ENCODE measurements at regions not wholly inside any gene's neighbourhood (a gene's known extent, or its start where the extent isn't known, plus 50 kb on each side); places are given as distances from the start of the nearest gene placed in this dataset.

GRCh38 chr3:150256318-150256717 is 151.8 kb upstream of the TSC22D2 start:
- no peak overlapping the region for H3K4me3 ChIP-seq
- H3K36me3 ChIP-seq: no peaks in the 10 kb centered on the region
- no peak overlapping the region for H3K27ac ChIP-seq
- TF ChIP-seq POLR2A (IDR thresholded peaks at IDR 0.05) (no peak), POLR2AphosphoS5 (IDR thresholded peaks at IDR 0.05) (no peak), CTCF (IDR thresholded peaks at IDR 0.05) (no peak)
- no peaks in the 10 kb centered on the region for H3K9me3 ChIP-seq
- DNase-seq (ENCODE audit: low spot score in 2 of 2): no peak
- H3K4me1 ChIP-seq: no peaks in the 10 kb centered on the region
- intact Hi-C loops (cut with DNase I; ENCODE audit: low total_unique reads): no loop called here
- H3K27me3 ChIP-seq: no peaks in the 10 kb centered on the region

GRCh38 chr3:150255826-150256225 is 152.3 kb upstream of the TSC22D2 start:
- Histone ChIP-seq H3K27me3 (no peaks in the 10 kb centered on the region), H3K27ac (no peak overlapping the region), H3K9me3 (no peaks in the 10 kb centered on the region), H3K4me1 (no peaks in the 10 kb centered on the region), H3K36me3 (no peaks in the 10 kb centered on the region), H3K4me3 (no peak overlapping the region)
- intact Hi-C loops (cut with DNase I; ENCODE audit: low total_unique reads): no loop called here
- no peak for DNase-seq (ENCODE audit: low spot score in 2 of 2)
- TF ChIP-seq POLR2A (IDR thresholded peaks at IDR 0.05) (no peak), CTCF (IDR thresholded peaks at IDR 0.05) (no peak), POLR2AphosphoS5 (IDR thresholded peaks at IDR 0.05) (no peak)

GRCh38 chr3:150255413-150255812 is 152.7 kb upstream of the TSC22D2 start:
- TF ChIP-seq CTCF (IDR thresholded peaks at IDR 0.05) (no peak), POLR2A (IDR thresholded peaks at IDR 0.05) (no peak), POLR2AphosphoS5 (IDR thresholded peaks at IDR 0.05) (no peak)
- DNase-seq (ENCODE audit: low spot score in 2 of 2): peak in 1 of 2 donors; percentile 66
- no peaks in the 10 kb centered on the region for H3K36me3 ChIP-seq
- no peaks in the 10 kb centered on the region for H3K4me1 ChIP-seq
- H3K9me3 ChIP-seq: no peaks in the 10 kb centered on the region
- peak overlapping the region; percentile 41 to 56 for H3K27ac ChIP-seq
- intact Hi-C loops (cut with DNase I; ENCODE audit: low total_unique reads): no loop called here
- no peaks in the 10 kb centered on the region for H3K27me3 ChIP-seq
- H3K4me3 ChIP-seq: no peak overlapping the region

- no peak overlapping the region for H3K27ac ChIP-seq
Measured at GRCh38 chr3:150254309-150254708, 153.8 kb upstream of the TSC22D2 start.

GRCh38 chr3:150253622-150254021 is 154.5 kb upstream of the TSC22D2 start:
- TF ChIP-seq POLR2AphosphoS5 (IDR thresholded peaks at IDR 0.05) (no peak), POLR2A (IDR thresholded peaks at IDR 0.05) (no peak), CTCF (IDR thresholded peaks at IDR 0.05) (no peak)
- no peak overlapping the region for H3K4me3 ChIP-seq
- intact Hi-C loops (cut with DNase I; ENCODE audit: low total_unique reads): no loop called here
- DNase-seq (ENCODE audit: low spot score in 2 of 2): no peak
- H3K27ac ChIP-seq: no peak overlapping the region
- no peaks in the 10 kb centered on the region for H3K4me1 ChIP-seq
- H3K27me3 ChIP-seq: no peaks in the 10 kb centered on the region
- H3K9me3 ChIP-seq: no peaks in the 10 kb centered on the region
- H3K36me3 ChIP-seq: no peaks in the 10 kb centered on the region

More at GRCh38 chr3:150254309-150254708, 153.8 kb upstream of the TSC22D2 start:
- Histone ChIP-seq H3K27me3 (no peaks in the 10 kb centered on the region), H3K4me3 (no peak overlapping the region), H3K36me3 (no peaks in the 10 kb centered on the region), H3K4me1 (no peaks in the 10 kb centered on the region), H3K9me3 (no peaks in the 10 kb centered on the region)
- TF ChIP-seq POLR2A (IDR thresholded peaks at IDR 0.05): no peak
- TF ChIP-seq POLR2AphosphoS5 (IDR thresholded peaks at IDR 0.05): no peak
- TF ChIP-seq CTCF (IDR thresholded peaks at IDR 0.05): no peak
- intact Hi-C loops (cut with DNase I; ENCODE audit: low total_unique reads): no loop called here
- DNase-seq (ENCODE audit: low spot score in 2 of 2): no peak
